HL-60 (cell line): ENCODE measurements at regions not wholly inside any gene's neighbourhood (a gene's known extent, or its start where the extent isn't known, plus 50 kb on each side); places are given as distances from the start of the nearest gene placed in this dataset.
"Not testable (repeated sequence)": the region's sequence is repeated elsewhere in the genome, so short reads cannot be mapped to it uniquely, and the experiment has no call there.

Experiments used
- DNase-seq, 2 experiments: peaks; one replicate each; pipeline ENCODE4 v3.0.0-alpha.2; 2010 to 2020; ENCODE audit warnings: low read depth in 1 of 2, low spot score in 1 of 2
- H3K27ac ChIP-seq: fragments of 250-450 bp; sonication (Bioruptor Pico); replicated peaks from 2 replicates; pipeline ENCODE4 v1.5.1; 2020; ENCODE audit warnings: mild to moderate bottlenecking, moderate library complexity
- H3K27me3 ChIP-seq: fragments of 250-450 bp; sonication (Bioruptor Pico); 2 replicates; pipeline ENCODE4 v1.5.1; 2021; ENCODE audit warnings: mild to moderate bottlenecking, moderate library complexity; ENCODE audit not compliant: insufficient read depth, poor library complexity, severe bottlenecking
- H3K4me3 ChIP-seq: replicated peaks from 2 replicates; pipeline ENCODE4 v1.5.1; 2011; ENCODE audit warnings: mild to moderate bottlenecking, control low read depth, low read length; ENCODE audit not compliant: insufficient read depth
- CTCF ChIP-seq: IDR thresholded peaks from one replicate; pipeline ENCODE4 v1.5.1; 2011; ENCODE audit warnings: low read length, control low read depth, inconsistent platforms; ENCODE audit not compliant: insufficient read depth
- GABPA ChIP-seq: IDR thresholded peaks from 2 replicates; pipeline ENCODE4 v1.6.1; 2012; ENCODE audit warnings: low read depth
- POLR2AphosphoS5 ChIP-seq: IDR thresholded peaks from 2 replicates; pipeline ENCODE4 v1.6.1; 2012; ENCODE audit warnings: low read depth
- REST ChIP-seq: IDR thresholded peaks from 2 replicates; pipeline ENCODE4 v1.6.1; 2012; ENCODE audit warnings: low read depth; ENCODE audit not compliant: insufficient replicate concordance
- SPI1 ChIP-seq: IDR thresholded peaks from 2 replicates; pipeline ENCODE4 v1.6.1; 2012; ENCODE audit warnings: low read depth, mild to moderate bottlenecking, borderline replicate concordance

DNA sequence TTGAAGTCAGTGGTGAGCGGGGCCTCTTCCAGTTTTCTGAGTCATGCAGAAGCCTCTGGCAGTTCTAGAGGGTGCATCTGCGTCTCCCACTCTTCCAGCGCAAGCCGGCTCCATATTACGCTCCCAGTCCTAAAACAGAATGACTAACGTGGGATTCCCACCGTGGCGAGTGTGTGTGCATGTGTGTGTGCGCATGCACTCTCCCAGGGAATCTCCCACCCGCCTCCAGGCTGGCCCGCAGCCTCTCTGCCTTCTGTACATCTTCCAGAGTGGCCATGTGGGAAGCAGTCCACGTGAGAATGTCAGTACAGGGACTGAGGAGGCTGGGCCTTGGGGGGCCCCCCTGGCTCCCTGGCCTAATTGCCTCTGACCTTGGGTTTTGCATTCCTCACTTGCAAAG is 87.7 kb downstream of the LSM3 start:
- TF ChIP-seq CTCF (no peak), SPI1 (no peak), POLR2AphosphoS5 (no peak), GABPA (no peak), REST (no peak)
- Histone ChIP-seq H3K27ac (no peak overlapping the region), H3K4me3 (no peak overlapping the region), H3K27me3 (no peaks in the 10 kb centered on the region)
- no peak for DNase-seq

GRCh38 chr3:14267976-14268375 is 89.4 kb downstream of the LSM3 start:
- H3K4me3 ChIP-seq: no peak overlapping the region
- no peaks in the 10 kb centered on the region for H3K27me3 ChIP-seq
- H3K27ac ChIP-seq: no peak overlapping the region
- no peak for TF ChIP-seq SPI1
- no peak for DNase-seq

DNA sequence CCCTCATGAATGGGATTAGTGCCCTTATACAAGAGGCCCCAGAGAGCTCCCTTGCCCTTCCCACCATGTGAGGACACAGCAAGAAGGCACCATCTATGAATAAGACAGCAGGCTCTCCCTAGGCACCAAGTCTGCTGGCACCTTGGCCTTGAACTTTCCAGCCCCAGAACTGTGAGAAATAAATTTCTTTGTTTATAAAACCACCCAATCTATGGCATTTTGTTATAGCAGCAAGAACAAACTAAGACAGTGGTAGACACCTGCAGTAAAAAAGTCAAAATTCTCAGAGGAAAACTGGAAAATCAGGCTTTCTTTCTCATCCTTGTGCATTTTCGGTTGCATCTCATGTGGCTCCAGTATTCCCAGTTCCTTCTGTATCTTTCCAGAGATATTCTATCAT is 90.3 kb downstream of the LSM3 start:
- no peak overlapping the region for H3K4me3 ChIP-seq
- H3K27me3 ChIP-seq: no peaks in the 10 kb centered on the region
- H3K27ac ChIP-seq: no peak overlapping the region
- no peak for TF ChIP-seq REST
- no peak for TF ChIP-seq SPI1
- TF ChIP-seq CTCF: no peak
- TF ChIP-seq POLR2AphosphoS5: no peak
- no peak for TF ChIP-seq GABPA
- no peak for DNase-seq

DNA sequence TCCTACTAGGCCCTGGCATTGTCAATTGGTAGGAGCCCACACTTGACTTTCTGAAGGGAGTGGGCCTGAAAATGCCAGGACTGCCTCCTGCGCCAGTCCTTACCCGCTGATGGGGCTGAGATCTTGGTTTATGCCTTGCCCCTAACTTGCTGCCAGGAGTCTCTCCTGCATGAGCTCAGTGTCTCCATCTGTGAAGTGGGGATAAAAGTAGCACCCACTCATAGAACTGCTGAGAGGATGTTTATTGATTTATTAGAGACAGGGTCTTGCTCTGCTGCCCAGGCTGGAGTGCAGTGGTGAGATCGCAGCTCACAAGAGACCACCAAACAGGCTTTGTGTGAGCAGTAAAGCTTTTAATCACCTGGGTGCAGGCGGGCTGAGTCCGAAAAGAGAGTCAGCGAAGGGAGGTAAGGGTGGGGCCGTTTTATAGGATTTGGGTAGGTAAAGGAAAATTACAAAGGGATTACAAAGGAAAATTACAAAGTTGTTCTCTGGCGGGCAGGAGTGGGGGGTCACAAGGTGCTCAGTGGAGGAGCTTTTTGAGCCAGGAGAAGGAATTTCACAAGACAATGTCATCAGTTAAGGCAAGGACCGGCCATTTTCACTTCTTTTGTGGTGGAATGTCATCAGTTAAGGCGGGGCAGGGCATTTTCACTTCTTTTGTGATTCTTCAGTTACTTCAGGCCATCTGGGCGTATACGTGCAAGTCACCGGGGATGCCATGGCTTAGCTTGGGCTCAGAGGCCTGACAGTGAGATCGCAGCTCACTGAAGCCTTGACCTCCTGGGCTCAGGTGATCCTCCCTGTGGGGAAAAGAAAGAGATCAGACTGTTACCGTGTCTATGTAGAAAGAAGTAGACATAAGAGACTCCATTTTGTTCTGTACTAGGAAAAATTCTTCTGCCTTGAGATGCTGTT is 93.7 kb downstream of the LSM3 start:
- H3K27me3 ChIP-seq, DNase-seq, H3K4me3 ChIP-seq, H3K27ac ChIP-seq: not testable (repeated sequence)
